GM18520 (cell line): ENCODE measurements at regions not wholly inside any gene's neighbourhood (a gene's known extent, or its start where the extent isn't known, plus 50 kb on each side); places are given as distances from the start of the nearest gene placed in this dataset.
"Not testable (repeated sequence)": the region's sequence is repeated elsewhere in the genome, so short reads cannot be mapped to it uniquely, and the experiment has no call there.

Experiments used
- ATAC-seq: cut with Tn5 transposase; IDR thresholded peaks from one replicate; pipeline ENCODE4 v1.9.1; 2021; ENCODE audit not compliant: unreplicated experiment

GRCh38 chr11:44451706-44452105 is 113.8 kb upstream of the CD82 start:
- ATAC-seq = no peak

- no peak for ATAC-seq
Observed at GRCh38 chr11:44452827-44453572, 112.5 kb upstream of the CD82 start.

- ATAC-seq = no peak
Observed at GRCh38 chr11:44453871-44454270, 111.6 kb upstream of the CD82 start.

GRCh38 chr11:44454666-44455065 is 110.8 kb upstream of the CD82 start:
- no peak for ATAC-seq

GRCh38 chr11:44456544-44457300 is 108.7 kb upstream of the CD82 start:
- no peak for ATAC-seq

GRCh38 chr11:44457862-44458261 is 107.6 kb upstream of the CD82 start:
- ATAC-seq = no peak

GRCh38 chr11:44463751-44464150 is 101.7 kb upstream of the CD82 start:
- no peak for ATAC-seq

- no peak for ATAC-seq
Observed at GRCh38 chr11:44464741-44465140, 100.7 kb upstream of the CD82 start.

- no peak for ATAC-seq
Observed at GRCh38 chr11:44466531-44467205, 98.8 kb upstream of the CD82 start.

- no peak for ATAC-seq
Observed at GRCh38 chr11:44467413-44467812, 98.0 kb upstream of the CD82 start.

- no peak for ATAC-seq
Observed at GRCh38 chr11:44467931-44468330, 97.5 kb upstream of the CD82 start.

GRCh38 chr11:44468345-44468988 is 97.0 kb upstream of the CD82 start:
- ATAC-seq = no peak

- ATAC-seq = no peak
Observed at GRCh38 chr11:44469412-44469811, 96.1 kb upstream of the CD82 start.

GRCh38 chr11:44470854-44471253 is 94.6 kb upstream of the CD82 start:
- no peak for ATAC-seq

- no peak for ATAC-seq
Observed at GRCh38 chr11:44471603-44472002, 93.9 kb upstream of the CD82 start.

GRCh38 chr11:44472916-44473315 is 92.5 kb upstream of the CD82 start:
- no peak for ATAC-seq

- no peak for ATAC-seq
Observed at GRCh38 chr11:44474702-44475101, 90.8 kb upstream of the CD82 start.

GRCh38 chr11:44475114-44475686 is 90.3 kb upstream of the CD82 start:
- ATAC-seq = no peak

GRCh38 chr11:44482338-44482737 is 83.1 kb upstream of the CD82 start:
- not testable (repeated sequence) for ATAC-seq

GRCh38 chr11:44483919-44484610 is 81.4 kb upstream of the CD82 start:
- ATAC-seq = no peak
